Mucosa of descending colon (tissue), 3 donors: ENCODE measurements at regions not wholly inside any gene's neighbourhood (a gene's known extent, or its start where the extent isn't known, plus 50 kb on each side); places are given as distances from the start of the nearest gene placed in this dataset.

Source experiments
- ATAC-seq: fragments of 200-7000 bp; cut with Tn5 transposase; one replicate; pipeline ENCODE4 v1.9.1; 2020; ENCODE audit warnings: mild to moderate bottlenecking, moderate library complexity
- DNase-seq, 3 donors: peaks; one replicate each; pipeline ENCODE4 v3.0.0-alpha.2; 2020
- H3K36me3 ChIP-seq: fragments of 200-600 bp; one replicate; pipeline ENCODE4 v1.8.0; 2021; ENCODE audit warnings: low read depth, mild to moderate bottlenecking
- H3K4me1 ChIP-seq: fragments of 200-600 bp; one replicate; pipeline ENCODE4 v1.8.0; 2021; ENCODE audit warnings: low read depth, mild to moderate bottlenecking
- H3K4me3 ChIP-seq: fragments of 200-600 bp; one replicate; pipeline ENCODE4 v1.8.0; 2021; ENCODE audit warnings: mild to moderate bottlenecking
- H3K9me3 ChIP-seq: fragments of 200-600 bp; one replicate; pipeline ENCODE4 v1.8.0; 2021; ENCODE audit warnings: mild to moderate bottlenecking
- CTCF ChIP-seq: fragments of 200-600 bp; IDR thresholded peaks from one replicate; pipeline ENCODE4 v1.8.0; 2022; ENCODE audit warnings: antibody characterized with exemption, mild to moderate bottlenecking
- intact Hi-C, 2 donors: fragments of 100-400 bp; cut with DNase I in 1 of 2; cut with micrococcal nuclease in 1 of 2; formaldehyde crosslinking; loops; one replicate each; pipeline versions ENCODE4 v1.11.0 to v1.11.1; 2022; cut with DNase I, micrococcal nuclease
- donor health status: DM: no; HTN: no; CAD: no; lungs with moderate emphysema.
- donor health status: DM: no; HTN: no; CAD: no.
- donor health status: DM: no; HTN: yes; CAD: no.

- Histone ChIP-seq H3K4me1 (no peaks in the 10 kb centered on the region), H3K9me3 (no peaks in the 10 kb centered on the region), H3K36me3 (no peaks in the 10 kb centered on the region), H3K4me3 (no peak overlapping the region)
- no peak for DNase-seq
- intact Hi-C loops = no loop called here
- TF ChIP-seq CTCF = no peak
- ATAC-seq = no peak
These were observed 122.4 kb downstream of the NDUFA10 start for GRCh38 chr2:239902749-239903201.

GRCh38 chr2:239898292-239898925 is 126.7 kb downstream of the NDUFA10 start:
- TF ChIP-seq CTCF = no peak
- ATAC-seq (no peak), DNase-seq (no peak)
- no peaks in the 10 kb centered on the region for H3K4me1 ChIP-seq
- intact Hi-C loops = no loop called here
- no peaks in the 10 kb centered on the region for H3K9me3 ChIP-seq
- no peaks in the 10 kb centered on the region for H3K36me3 ChIP-seq
- H3K4me3 ChIP-seq = no peak overlapping the region

GRCh38 chr2:239897596-239898235 is 127.4 kb downstream of the NDUFA10 start:
- intact Hi-C loops = no loop called here
- no peak for TF ChIP-seq CTCF
- no peaks in the 10 kb centered on the region for H3K4me1 ChIP-seq

GRCh38 chr2:239896075-239896474 is 129.1 kb downstream of the NDUFA10 start:
- no peak for ATAC-seq
- intact Hi-C loops = no loop called here
- Histone ChIP-seq H3K4me1 (no peaks in the 10 kb centered on the region), H3K36me3 (no peaks in the 10 kb centered on the region), H3K9me3 (no peaks in the 10 kb centered on the region), H3K4me3 (no peak overlapping the region)
- TF ChIP-seq CTCF = no peak
- no peak for DNase-seq

More at GRCh38 chr2:239897596-239898235, 127.4 kb downstream of the NDUFA10 start:
- no peak for ATAC-seq
- H3K36me3 ChIP-seq = no peaks in the 10 kb centered on the region
- no peak overlapping the region for H3K4me3 ChIP-seq
- H3K9me3 ChIP-seq = no peaks in the 10 kb centered on the region
- no peak for DNase-seq

DNA sequence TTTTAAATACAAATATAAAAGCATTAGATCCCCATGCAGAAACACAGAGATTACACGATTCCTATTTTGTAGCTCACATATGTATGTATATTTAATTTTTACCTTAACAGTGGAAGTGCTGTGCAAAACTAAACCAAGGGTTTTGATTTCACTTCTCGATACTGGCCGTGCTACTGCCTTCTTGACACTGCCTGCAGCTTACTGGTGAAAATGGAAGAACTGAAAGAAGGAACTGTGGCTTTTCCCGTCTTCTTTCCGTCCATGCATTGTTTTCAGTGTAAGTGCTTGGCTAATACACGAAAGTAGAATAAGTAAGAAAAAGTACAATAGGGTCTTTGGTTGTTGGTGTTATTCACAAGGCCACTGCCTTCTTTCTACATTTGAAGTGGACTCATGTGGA is 129.5 kb downstream of the NDUFA10 start:
- ATAC-seq (no peak), DNase-seq (no peak)
- Histone ChIP-seq H3K4me1 (no peaks in the 10 kb centered on the region), H3K4me3 (no peak overlapping the region), H3K36me3 (no peaks in the 10 kb centered on the region), H3K9me3 (no peaks in the 10 kb centered on the region)
- intact Hi-C loops = no loop called here
- TF ChIP-seq CTCF = no peak
